WTC11 (cell line): ENCODE measurements at regions not wholly inside any gene's neighbourhood (a gene's known extent, or its start where the extent isn't known, plus 50 kb on each side); places are given as distances from the start of the nearest gene placed in this dataset.

ENCODE experiments used
- ATAC-seq: fragments of 200-7000 bp; cut with Tn5 transposase; 2 replicates; pipeline ENCODE4 v1.10.0; 2021; ENCODE audit warnings: mild to moderate bottlenecking, moderate library complexity
- CTCF ChIA-PET: fragments of 300-600 bp; sonication (Branson Sonifier 250); formaldehyde crosslinking; loops from one replicate; lab custom pipeline; 2021; ENCODE audit warnings: antibody characterized with exemption; lab: Charles Lee
- POLR2A ChIA-PET: fragments of 350-600 bp; sonication (Branson Sonifier 250); formaldehyde crosslinking; loops from one replicate; lab custom pipeline; 2021; ENCODE audit warnings: antibody characterized with exemption; lab: Charles Lee
- DNase-seq: peaks from one replicate; pipeline ENCODE4 v3.0.0; 2021; ENCODE audit warnings: low spot score
- H3K27ac Mint-ChIP-seq: 2 replicates; pipeline ENCODE4 v1.8.0; 2021; ENCODE audit warnings: mixed read lengths
- H3K27me3 Mint-ChIP-seq: 2 replicates; pipeline ENCODE4 v1.8.0; 2021; ENCODE audit warnings: low read depth, mild to moderate bottlenecking, moderate library complexity, mixed read lengths
- H3K36me3 Mint-ChIP-seq: 2 replicates; pipeline ENCODE4 v1.8.0; 2021; ENCODE audit warnings: mixed read lengths
- H3K4me1 Mint-ChIP-seq: 2 replicates; pipeline ENCODE4 v1.8.0; 2022; ENCODE audit warnings: mixed read lengths
- H3K4me3 Mint-ChIP-seq: 2 replicates; pipeline ENCODE4 v1.8.0; 2021; ENCODE audit warnings: mild to moderate bottlenecking, moderate library complexity, mixed read lengths
- H3K9me3 Mint-ChIP-seq: 2 replicates; pipeline ENCODE4 v1.8.0; 2021; ENCODE audit warnings: mixed read lengths
- ELF4 ChIP-seq: sonication (generic); formaldehyde crosslinking; IDR thresholded peaks from 2 replicates; pipeline ENCODE4 v1.8.1; 2022; ENCODE audit warnings: low read depth, mild to moderate bottlenecking, moderate library complexity, missing genetic modification reagents
- EMX1 ChIP-seq: fragments of 250-450 bp; sonication (Bioruptor Pico); IDR thresholded peaks from 2 replicates; pipeline ENCODE4 v1.8.0; 2021; ENCODE audit warnings: mild to moderate bottlenecking
- ERG ChIP-seq: fragments of 250-450 bp; sonication (Bioruptor Pico); IDR thresholded peaks from 2 replicates; pipeline ENCODE4 v1.8.0; 2021; ENCODE audit warnings: mild to moderate bottlenecking
- ESRRA ChIP-seq: sonication (generic); formaldehyde crosslinking; IDR thresholded peaks from 2 replicates; pipeline ENCODE4 v1.8.1; 2022; ENCODE audit warnings: mild to moderate bottlenecking, missing genetic modification reagents, borderline replicate concordance
- FOXK1 ChIP-seq: sonication (generic); formaldehyde crosslinking; IDR thresholded peaks from 2 replicates; pipeline ENCODE4 v1.8.0; 2022; ENCODE audit warnings: mild to moderate bottlenecking, moderate library complexity, missing genetic modification reagents
- GABPB1 ChIP-seq: sonication (generic); formaldehyde crosslinking; IDR thresholded peaks from 2 replicates; pipeline ENCODE4 v1.8.1; 2023; ENCODE audit warnings: mild to moderate bottlenecking, missing genetic modification reagents
- IRF2 ChIP-seq: sonication (generic); formaldehyde crosslinking; IDR thresholded peaks from 2 replicates; pipeline ENCODE4 v1.8.0; 2022; ENCODE audit warnings: low read depth, missing genetic modification reagents, borderline replicate concordance
- JAZF1 ChIP-seq: fragments of 250-450 bp; sonication (Bioruptor Pico); IDR thresholded peaks from 2 replicates; pipeline ENCODE4 v1.9.0; 2021; ENCODE audit warnings: moderate library complexity, mild to moderate bottlenecking, inconsistent platforms
- MXD4 ChIP-seq: fragments of 250-450 bp; sonication (Bioruptor Pico); IDR thresholded peaks from 2 replicates; pipeline ENCODE4 v1.8.0; 2021; ENCODE audit warnings: mild to moderate bottlenecking, moderate library complexity, borderline replicate concordance
- NFATC4 ChIP-seq: fragments of 250-450 bp; sonication (Bioruptor Pico); IDR thresholded peaks from 2 replicates; pipeline ENCODE4 v1.9.0; 2021; ENCODE audit warnings: mild to moderate bottlenecking
- NFE2L1 ChIP-seq: sonication (generic); formaldehyde crosslinking; IDR thresholded peaks from 2 replicates; pipeline ENCODE4 v1.8.1; 2023; ENCODE audit warnings: missing genetic modification reagents
- OVOL2 ChIP-seq: fragments of 250-450 bp; sonication (Bioruptor Pico); IDR thresholded peaks from 2 replicates; pipeline ENCODE4 v1.9.0; 2021; ENCODE audit warnings: mild to moderate bottlenecking, borderline replicate concordance
- PRRX2 ChIP-seq: fragments of 250-450 bp; sonication (Bioruptor Pico); IDR thresholded peaks from 2 replicates; pipeline ENCODE4 v1.8.0; 2021; ENCODE audit warnings: mild to moderate bottlenecking
- SMAD4 ChIP-seq: sonication (generic); formaldehyde crosslinking; IDR thresholded peaks from 2 replicates; pipeline ENCODE4 v1.8.0; 2022; ENCODE audit warnings: mild to moderate bottlenecking, missing genetic modification reagents
- SOX15 ChIP-seq: fragments of 250-450 bp; sonication (Bioruptor Pico); IDR thresholded peaks from 2 replicates; pipeline ENCODE4 v1.9.0; 2021; ENCODE audit warnings: mild to moderate bottlenecking
- STAT6 ChIP-seq: sonication (generic); formaldehyde crosslinking; conservative IDR thresholded peaks from 2 replicates; pipeline ENCODE4 v1.8.1; 2023; ENCODE audit warnings: mild to moderate bottlenecking, low read depth, missing genetic modification reagents, moderate library complexity
- TEAD1 ChIP-seq: sonication (generic); formaldehyde crosslinking; IDR thresholded peaks from 2 replicates; pipeline ENCODE4 v1.8.0; 2022; ENCODE audit warnings: mild to moderate bottlenecking, missing genetic modification reagents
- TP53 ChIP-seq: sonication (generic); formaldehyde crosslinking; IDR thresholded peaks from 2 replicates; pipeline ENCODE4 v1.8.1; 2023; ENCODE audit warnings: mild to moderate bottlenecking, missing genetic modification reagents
- USF2 ChIP-seq: sonication (generic); formaldehyde crosslinking; IDR thresholded peaks from 2 replicates; pipeline ENCODE4 v1.8.1; 2023; ENCODE audit warnings: mild to moderate bottlenecking, missing genetic modification reagents, moderate library complexity
- ZNF121 ChIP-seq: sonication (generic); formaldehyde crosslinking; IDR thresholded peaks from 2 replicates; pipeline ENCODE4 v1.8.0; 2023; ENCODE audit warnings: missing genetic modification reagents
- ZNF263 ChIP-seq: sonication (generic); formaldehyde crosslinking; IDR thresholded peaks from 2 replicates; pipeline ENCODE4 v1.8.1; 2022; ENCODE audit warnings: low read depth, mild to moderate bottlenecking, moderate library complexity, missing genetic modification reagents
- ZNF317 ChIP-seq: sonication (generic); formaldehyde crosslinking; IDR thresholded peaks from 2 replicates; pipeline ENCODE4 v1.8.1; 2023; ENCODE audit warnings: low read depth, mild to moderate bottlenecking, moderate library complexity, missing genetic modification reagents, borderline replicate concordance
- ZNF396 ChIP-seq: fragments of 250-450 bp; sonication (Bioruptor Pico); IDR thresholded peaks from 2 replicates; pipeline ENCODE4 v1.8.0; 2021; ENCODE audit warnings: mild to moderate bottlenecking, moderate library complexity, borderline replicate concordance
- ZNF423 ChIP-seq: fragments of 250-450 bp; sonication (Bioruptor Pico); IDR thresholded peaks from 2 replicates; pipeline ENCODE4 v2.1.2; 2022; ENCODE audit warnings: mild to moderate bottlenecking, moderate library complexity
- TF ChIP-seq, protein P1 (sequence below): fragments of 250-450 bp; sonication (Bioruptor Pico); IDR thresholded peaks from 2 replicates; pipeline ENCODE4 v1.9.0; 2021; ENCODE audit warnings: mild to moderate bottlenecking
- TF ChIP-seq, protein P2 (sequence below): sonication (generic); formaldehyde crosslinking; IDR thresholded peaks from 2 replicates; pipeline ENCODE4 v1.8.1; 2023; ENCODE audit warnings: mild to moderate bottlenecking, missing genetic modification reagents, moderate library complexity
- TF ChIP-seq, protein P3 (sequence below): sonication (generic); formaldehyde crosslinking; IDR thresholded peaks from 2 replicates; pipeline ENCODE4 v1.8.1; 2022; ENCODE audit warnings: mild to moderate bottlenecking, moderate library complexity, missing genetic modification reagents
- TF ChIP-seq, protein P4 (sequence below): sonication (generic); formaldehyde crosslinking; IDR thresholded peaks from 2 replicates; pipeline ENCODE4 v1.8.0; 2022; ENCODE audit warnings: mild to moderate bottlenecking, missing genetic modification reagents
- TF ChIP-seq, protein P5 (sequence below): sonication (generic); formaldehyde crosslinking; IDR thresholded peaks from 2 replicates; pipeline ENCODE4 v1.8.1; 2023; ENCODE audit warnings: mild to moderate bottlenecking, moderate library complexity, missing genetic modification reagents

DNA sequence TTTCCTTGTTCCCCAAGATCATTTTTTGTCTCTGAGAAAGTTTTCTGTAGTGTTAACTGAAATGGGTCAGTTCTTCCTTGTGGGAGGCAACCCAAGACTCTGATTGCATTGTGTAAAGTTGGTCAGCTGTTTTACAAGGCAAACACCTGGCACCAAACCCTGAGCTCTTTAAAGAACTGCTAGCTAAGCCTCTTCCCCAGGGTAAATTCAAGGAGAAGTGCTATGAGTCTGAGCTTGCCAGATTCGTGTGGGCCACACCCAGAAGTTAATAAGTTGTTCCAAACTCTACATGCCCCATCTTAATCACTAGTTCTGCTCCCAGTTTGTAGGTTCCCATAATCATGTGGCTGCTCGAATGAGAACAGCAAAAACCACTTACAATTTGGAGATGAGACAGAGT is 214.5 kb downstream of the BTG1 start:
- POLR2A ChIA-PET = no interaction called here
- CTCF ChIA-PET = no interaction called here
- no peak for DNase-seq
- Mint-ChIP-seq H3K4me3 (no peak overlapping the region), H3K9me3 (no peaks in the 10 kb centered on the region), H3K36me3 (no peaks in the 10 kb centered on the region), H3K4me1 (peaks cover 8% of the 10 kb centered on the region), H3K27me3 (no peaks in the 10 kb centered on the region), H3K27ac (no peak overlapping the region; the same call in 1 of the 2 replicates)
- no peak for ATAC-seq
- no peak for TF ChIP-seq NFE2L1
- TF ChIP-seq, protein P1, sequence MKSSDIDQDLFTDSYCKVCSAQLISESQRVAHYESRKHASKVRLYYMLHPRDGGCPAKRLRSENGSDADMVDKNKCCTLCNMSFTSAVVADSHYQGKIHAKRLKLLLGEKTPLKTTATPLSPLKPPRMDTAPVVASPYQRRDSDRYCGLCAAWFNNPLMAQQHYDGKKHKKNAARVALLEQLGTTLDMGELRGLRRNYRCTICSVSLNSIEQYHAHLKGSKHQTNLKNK (CRISPR knock-in tag) = no peak
- TF ChIP-seq, protein P2, sequence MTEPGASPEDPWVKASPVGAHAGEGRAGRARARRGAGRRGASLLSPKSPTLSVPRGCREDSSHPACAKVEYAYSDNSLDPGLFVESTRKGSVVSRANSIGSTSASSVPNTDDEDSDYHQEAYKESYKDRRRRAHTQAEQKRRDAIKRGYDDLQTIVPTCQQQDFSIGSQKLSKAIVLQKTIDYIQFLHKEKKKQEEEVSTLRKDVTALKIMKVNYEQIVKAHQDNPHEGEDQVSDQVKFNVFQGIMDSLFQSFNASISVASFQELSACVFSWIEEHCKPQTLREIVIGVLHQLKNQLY (CRISPR knock-in tag) = no peak
- TF ChIP-seq ELF4 (CRISPR knock-in tag) = no peak
- TF ChIP-seq, protein P3, sequence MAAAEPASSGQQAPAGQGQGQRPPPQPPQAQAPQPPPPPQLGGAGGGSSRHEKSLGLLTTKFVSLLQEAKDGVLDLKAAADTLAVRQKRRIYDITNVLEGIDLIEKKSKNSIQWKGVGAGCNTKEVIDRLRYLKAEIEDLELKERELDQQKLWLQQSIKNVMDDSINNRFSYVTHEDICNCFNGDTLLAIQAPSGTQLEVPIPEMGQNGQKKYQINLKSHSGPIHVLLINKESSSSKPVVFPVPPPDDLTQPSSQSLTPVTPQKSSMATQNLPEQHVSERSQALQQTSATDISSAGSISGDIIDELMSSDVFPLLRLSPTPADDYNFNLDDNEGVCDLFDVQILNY (CRISPR knock-in tag) = no peak
- no peak for TF ChIP-seq ZNF263 (CRISPR knock-in tag)
- no peak for TF ChIP-seq MXD4 (CRISPR knock-in tag)
- TF ChIP-seq ZNF317 = no peak
- TF ChIP-seq, protein P4, sequence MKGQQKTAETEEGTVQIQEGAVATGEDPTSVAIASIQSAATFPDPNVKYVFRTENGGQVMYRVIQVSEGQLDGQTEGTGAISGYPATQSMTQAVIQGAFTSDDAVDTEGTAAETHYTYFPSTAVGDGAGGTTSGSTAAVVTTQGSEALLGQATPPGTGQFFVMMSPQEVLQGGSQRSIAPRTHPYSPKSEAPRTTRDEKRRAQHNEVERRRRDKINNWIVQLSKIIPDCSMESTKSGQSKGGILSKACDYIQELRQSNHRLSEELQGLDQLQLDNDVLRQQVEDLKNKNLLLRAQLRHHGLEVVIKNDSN (CRISPR knock-in tag) = no peak
- no peak for TF ChIP-seq PRRX2
- TF ChIP-seq ZNF396 (CRISPR knock-in tag) = no peak
- TF ChIP-seq FOXK1 (CRISPR knock-in tag) = no peak
- TF ChIP-seq ERG (CRISPR knock-in tag) = no peak
- TF ChIP-seq, protein P5, sequence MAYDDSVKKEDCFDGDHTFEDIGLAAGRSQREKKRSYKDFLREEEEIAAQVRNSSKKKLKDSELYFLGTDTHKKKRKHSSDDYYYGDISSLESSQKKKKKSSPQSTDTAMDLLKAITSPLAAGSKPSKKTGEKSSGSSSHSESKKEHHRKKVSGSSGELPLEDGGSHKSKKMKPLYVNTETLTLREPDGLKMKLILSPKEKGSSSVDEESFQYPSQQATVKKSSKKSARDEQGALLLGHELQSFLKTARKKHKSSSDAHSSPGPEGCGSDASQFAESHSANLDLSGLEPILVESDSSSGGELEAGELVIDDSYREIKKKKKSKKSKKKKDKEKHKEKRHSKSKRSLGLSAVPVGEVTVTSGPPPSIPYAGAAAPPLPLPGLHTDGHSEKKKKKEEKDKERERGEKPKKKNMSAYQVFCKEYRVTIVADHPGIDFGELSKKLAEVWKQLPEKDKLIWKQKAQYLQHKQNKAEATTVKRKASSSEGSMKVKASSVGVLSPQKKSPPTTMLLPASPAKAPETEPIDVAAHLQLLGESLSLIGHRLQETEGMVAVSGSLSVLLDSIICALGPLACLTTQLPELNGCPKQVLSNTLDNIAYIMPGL (CRISPR knock-in tag) = no peak
- TF ChIP-seq SOX15 = no peak
- no peak for TF ChIP-seq IRF2 (CRISPR knock-in tag)
- TF ChIP-seq ESRRA (CRISPR knock-in tag) = no peak
- no peak for TF ChIP-seq TP53
- TF ChIP-seq, all 79 proteins: peak for 0

GRCh38 chr12:91928501-91928900 is 217.1 kb downstream of the BTG1 start:
- H3K27ac Mint-ChIP-seq = no peak overlapping the region
- no peak overlapping the region for H3K4me3 Mint-ChIP-seq
- H3K4me1 Mint-ChIP-seq = peaks cover 2% of the 10 kb centered on the region; the same call in 1 of the 2 replicates
- ATAC-seq (no peak), DNase-seq (no peak)
- ChIA-PET POLR2A (no interaction called here), CTCF (no interaction called here)
- H3K27me3 Mint-ChIP-seq = no peaks in the 10 kb centered on the region
- no peaks in the 10 kb centered on the region for H3K36me3 Mint-ChIP-seq
- H3K9me3 Mint-ChIP-seq = peaks cover 5% of the 10 kb centered on the region
- TF ChIP-seq NFATC4 (CRISPR knock-in tag) = no peak
- TF ChIP-seq OVOL2 (CRISPR knock-in tag) = no peak
- TF ChIP-seq JAZF1 (CRISPR knock-in tag) = no peak
- TF ChIP-seq SMAD4 (CRISPR knock-in tag) = no peak
- no peak for TF ChIP-seq GABPB1 (CRISPR knock-in tag)
- TF ChIP-seq STAT6 (CRISPR knock-in tag) = no peak
- no peak for TF ChIP-seq EMX1 (CRISPR knock-in tag)
- TF ChIP-seq, protein P2 (CRISPR knock-in tag) = no peak
- no peak for TF ChIP-seq ZNF423 (CRISPR knock-in tag)
- no peak for TF ChIP-seq USF2 (CRISPR knock-in tag)
- no peak for TF ChIP-seq TEAD1 (CRISPR knock-in tag)
- no peak for TF ChIP-seq ZNF121 (CRISPR knock-in tag)
